ENCODE measurements at regions not wholly inside any gene's neighbourhood (a gene's known extent, or its start where the extent isn't known, plus 50 kb on each side); places are given as distances from the start of the nearest gene placed in this dataset.

DNA sequence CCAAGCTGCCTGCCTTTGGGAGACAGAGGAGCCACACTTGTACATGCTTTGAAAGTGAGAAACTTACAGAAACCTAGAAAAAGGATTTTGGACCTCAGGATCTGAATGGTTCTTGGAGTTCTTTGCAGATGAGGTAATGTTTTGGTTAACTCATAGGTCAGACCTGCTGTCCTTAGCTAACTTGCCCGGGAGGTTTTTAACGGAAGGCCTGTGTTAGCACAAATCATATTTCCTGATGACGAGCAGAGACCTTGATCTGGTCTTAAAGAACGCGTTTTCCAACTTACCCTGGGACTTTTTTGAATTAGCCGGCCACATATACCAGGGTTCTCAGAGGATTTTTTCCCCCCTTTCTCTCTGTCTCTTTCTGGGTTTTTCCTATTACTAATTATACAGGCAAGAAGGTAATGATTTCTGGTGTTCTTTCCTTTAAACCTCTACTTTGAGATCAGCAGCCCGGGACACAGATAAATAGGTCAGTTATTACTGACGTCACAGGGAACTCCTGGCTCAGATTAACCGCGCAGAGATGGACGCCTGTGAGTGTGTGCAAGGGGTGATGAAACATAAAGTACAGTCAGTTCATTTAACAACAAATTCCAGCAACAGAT lies 101.7 kb upstream of the KLF6 start:
- H4K20me1 ChIP-seq (ENCODE audit: insufficient read depth), result no peaks in the 10 kb centered on the region
- BruUV-seq (replicated peaks), result no TSS peak
- peak overlapping the region; percentile 90 for H3K27ac ChIP-seq
- H3K9me2 ChIP-seq (ENCODE audit: insufficient read depth), result no peaks in the 10 kb centered on the region
- H3K27me3 ChIP-seq (ENCODE audit: insufficient read depth, low read depth), result no peaks in the 10 kb centered on the region
- H3K4me1 ChIP-seq (replicated peaks; ENCODE audit: insufficient read depth), result peaks cover 46% of the 10 kb centered on the region
- intact Hi-C loops (cut with micrococcal nuclease; ENCODE audit: unreplicated experiment), result loop anchor here (2.0 to 5.0 kb wide), 2 partner anchors 104 to 419 kb away; no protein-coding TSS in a partner anchor
- no peaks in the 10 kb centered on the region for H3K9me3 ChIP-seq (ENCODE audit: insufficient read depth, low read depth)
- peaks cover 21% of the 10 kb centered on the region; the same call in 1 of the 2 replicates for H3F3A ChIP-seq (ENCODE audit: insufficient read depth, low read depth)
- no peak overlapping the region for H3K4me3 ChIP-seq
- ChIA-PET POLR2A (ENCODE audit: unreplicated experiment) (no interaction called here), CTCF (interaction anchor here (0.7 kb wide), 1 partner anchor 58 kb away, joined by 3 read pairs; no protein-coding TSS in a partner anchor)
- no peaks in the 10 kb centered on the region for H3K79me2 ChIP-seq (ENCODE audit: low read depth)
- DNase-seq, result peak; percentile 32 to 65
- H2AFZ ChIP-seq, result no peak overlapping the region
- H3K36me3 ChIP-seq (ENCODE audit: low read depth), result no peaks in the 10 kb centered on the region
- no peak for TF ChIP-seq EZH2 (IDR thresholded peaks at IDR 0.05; ENCODE audit: low read depth)
- TF ChIP-seq, protein P1, sequence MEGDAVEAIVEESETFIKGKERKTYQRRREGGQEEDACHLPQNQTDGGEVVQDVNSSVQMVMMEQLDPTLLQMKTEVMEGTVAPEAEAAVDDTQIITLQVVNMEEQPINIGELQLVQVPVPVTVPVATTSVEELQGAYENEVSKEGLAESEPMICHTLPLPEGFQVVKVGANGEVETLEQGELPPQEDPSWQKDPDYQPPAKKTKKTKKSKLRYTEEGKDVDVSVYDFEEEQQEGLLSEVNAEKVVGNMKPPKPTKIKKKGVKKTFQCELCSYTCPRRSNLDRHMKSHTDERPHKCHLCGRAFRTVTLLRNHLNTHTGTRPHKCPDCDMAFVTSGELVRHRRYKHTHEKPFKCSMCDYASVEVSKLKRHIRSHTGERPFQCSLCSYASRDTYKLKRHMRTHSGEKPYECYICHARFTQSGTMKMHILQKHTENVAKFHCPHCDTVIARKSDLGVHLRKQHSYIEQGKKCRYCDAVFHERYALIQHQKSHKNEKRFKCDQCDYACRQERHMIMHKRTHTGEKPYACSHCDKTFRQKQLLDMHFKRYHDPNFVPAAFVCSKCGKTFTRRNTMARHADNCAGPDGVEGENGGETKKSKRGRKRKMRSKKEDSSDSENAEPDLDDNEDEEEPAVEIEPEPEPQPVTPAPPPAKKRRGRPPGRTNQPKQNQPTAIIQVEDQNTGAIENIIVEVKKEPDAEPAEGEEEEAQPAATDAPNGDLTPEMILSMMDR (conservative IDR thresholded peaks at IDR 0.05), result no peak
- H3K4me2 ChIP-seq, result peak overlapping the region; percentile 47; the same call in 1 of the 2 replicates

- no peak overlapping the region for H3K4me3 ChIP-seq
- intact Hi-C loops (cut with micrococcal nuclease; ENCODE audit: unreplicated experiment), result loop anchor here (2.0 to 5.0 kb wide), 2 partner anchors 103 to 419 kb away; no protein-coding TSS in a partner anchor
- no TSS peak for BruUV-seq (replicated peaks)
- peaks cover 51% of the 10 kb centered on the region for H3K4me1 ChIP-seq (replicated peaks; ENCODE audit: insufficient read depth)
- H3K9me3 ChIP-seq (ENCODE audit: insufficient read depth, low read depth), result no peaks in the 10 kb centered on the region
- H3F3A ChIP-seq (ENCODE audit: insufficient read depth, low read depth), result peaks cover 21% of the 10 kb centered on the region; the same call in 1 of the 2 replicates
- H3K36me3 ChIP-seq (ENCODE audit: low read depth), result no peaks in the 10 kb centered on the region
- DNase-seq, result no peak
- no peak for TF ChIP-seq EZH2 (IDR thresholded peaks at IDR 0.05; ENCODE audit: low read depth)
- TF ChIP-seq, protein P1 (conservative IDR thresholded peaks at IDR 0.05), result no peak
- H3K9me2 ChIP-seq (ENCODE audit: insufficient read depth), result no peaks in the 10 kb centered on the region
- H3K4me2 ChIP-seq, result no peak overlapping the region
- ChIA-PET CTCF (interaction anchor here (0.7 kb wide), 1 partner anchor 58 kb away, joined by 3 read pairs; no protein-coding TSS in a partner anchor), POLR2A (ENCODE audit: unreplicated experiment) (no interaction called here)
- H3K27ac ChIP-seq, result peak overlapping the region; percentile 90
- no peak overlapping the region for H2AFZ ChIP-seq
- no peaks in the 10 kb centered on the region for H3K79me2 ChIP-seq (ENCODE audit: low read depth)
- H4K20me1 ChIP-seq (ENCODE audit: insufficient read depth), result no peaks in the 10 kb centered on the region
- H3K27me3 ChIP-seq (ENCODE audit: insufficient read depth, low read depth), result no peaks in the 10 kb centered on the region
These were observed 101.2 kb upstream of the KLF6 start for GRCh38 chr10:3886191-3886590.

- ChIA-PET POLR2A (ENCODE audit: unreplicated experiment) (interaction anchor here (0.6 kb wide), 1 partner anchor 278 kb away, joined by 4 read pairs; no protein-coding TSS in a partner anchor), CTCF (no interaction called here)
- Histone ChIP-seq H3K9me2 (ENCODE audit: insufficient read depth) (no peaks in the 10 kb centered on the region), H3K27me3 (ENCODE audit: insufficient read depth, low read depth) (no peaks in the 10 kb centered on the region), H3K36me3 (ENCODE audit: low read depth) (no peaks in the 10 kb centered on the region), H3K79me2 (ENCODE audit: low read depth) (no peaks in the 10 kb centered on the region), H3K4me3 (no peak overlapping the region), H3K9me3 (ENCODE audit: insufficient read depth, low read depth) (no peaks in the 10 kb centered on the region), H3K27ac (no peak overlapping the region), H3K4me1 (replicated peaks; ENCODE audit: insufficient read depth) (peaks cover 29% of the 10 kb centered on the region), H4K20me1 (ENCODE audit: insufficient read depth) (no peaks in the 10 kb centered on the region), H3F3A (ENCODE audit: insufficient read depth, low read depth) (peaks cover 10% of the 10 kb centered on the region; the same call in 1 of the 2 replicates), H2AFZ (no peak overlapping the region), H3K4me2 (no peak overlapping the region)
- intact Hi-C loops (cut with micrococcal nuclease; ENCODE audit: unreplicated experiment), result no loop called here
- no TSS peak for BruUV-seq (replicated peaks)
- TF ChIP-seq EZH2 (IDR thresholded peaks at IDR 0.05; ENCODE audit: low read depth), result no peak
- DNase-seq, result no peak
These were observed 97.8 kb upstream of the KLF6 start for GRCh38 chr10:3882855-3883254.
